Left colon (tissue), 2 donors: ENCODE measurements at regions not wholly inside any gene's neighbourhood (a gene's known extent, or its start where the extent isn't known, plus 50 kb on each side); places are given as distances from the start of the nearest gene placed in this dataset.
A peak's percentile ranks its signal among the peaks of the same experiment; 100 is the strongest.
"Not testable (repeated sequence)": the region's sequence is repeated elsewhere in the genome, so short reads cannot be mapped to it uniquely, and the experiment has no call there.

ENCODE experiments used
- ATAC-seq: fragments of 200-7000 bp; cut with Tn5 transposase; one replicate; pipeline ENCODE4 v1.9.1; 2020; ENCODE audit warnings: mild to moderate bottlenecking, moderate library complexity
- DNase-seq, 2 donors: peaks; one replicate each; pipeline ENCODE4 v3.0.0-alpha.2; 2020
- intact Hi-C, 2 donors: fragments of 100-400 bp; cut with DNase I in 1 of 2; cut with micrococcal nuclease in 1 of 2; formaldehyde crosslinking; loops; one replicate each; pipeline versions ENCODE4 v1.11.2 to v1.14.0; 2022; cut with DNase I, micrococcal nuclease
- donor health status: DM: no; HTN: no; CAD: no.
- donor health status: DM: yes; HTN: yes; CAD: no.

- DNase-seq (no peak), ATAC-seq (no peak)
- intact Hi-C loops = loop anchor here in 1 of 2 donors (10.0 kb wide), 1 partner anchor 119 kb away; no protein-coding TSS in a partner anchor
Observed at GRCh38 chr18:24605444-24605843, 145.0 kb downstream of the HRH4 start.

GRCh38 chr18:24609254-24609653 lies 148.8 kb downstream of the HRH4 start:
- intact Hi-C loops = loop anchor here in 1 of 2 donors (10.0 kb wide), 1 partner anchor 116 kb away; no protein-coding TSS in a partner anchor
- ATAC-seq = no peak

DNA sequence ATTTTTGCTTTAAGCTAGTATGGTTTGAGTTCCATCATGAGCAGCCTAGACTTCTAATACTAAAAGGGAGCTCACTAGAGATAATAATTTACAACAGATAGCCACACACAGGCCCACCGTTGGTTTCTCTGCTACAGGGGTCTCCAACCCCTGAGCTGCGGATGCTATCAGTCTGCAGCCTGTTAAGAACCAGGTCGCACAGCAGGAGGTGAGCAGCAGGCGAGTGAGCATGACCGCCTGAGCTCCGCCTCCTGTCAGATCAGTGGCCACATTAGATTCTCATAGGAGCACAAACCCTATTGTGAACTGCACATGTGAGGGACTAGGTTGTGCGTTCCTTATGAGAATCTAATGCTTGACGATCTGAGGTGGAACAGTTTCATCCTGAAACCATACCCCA lies 150.6 kb downstream of the HRH4 start:
- DNase-seq = no peak
- intact Hi-C loops = no loop called here
- ATAC-seq = no peak

More at GRCh38 chr18:24609254-24609653, 148.8 kb downstream of the HRH4 start:
- DNase-seq = no peak

DNA sequence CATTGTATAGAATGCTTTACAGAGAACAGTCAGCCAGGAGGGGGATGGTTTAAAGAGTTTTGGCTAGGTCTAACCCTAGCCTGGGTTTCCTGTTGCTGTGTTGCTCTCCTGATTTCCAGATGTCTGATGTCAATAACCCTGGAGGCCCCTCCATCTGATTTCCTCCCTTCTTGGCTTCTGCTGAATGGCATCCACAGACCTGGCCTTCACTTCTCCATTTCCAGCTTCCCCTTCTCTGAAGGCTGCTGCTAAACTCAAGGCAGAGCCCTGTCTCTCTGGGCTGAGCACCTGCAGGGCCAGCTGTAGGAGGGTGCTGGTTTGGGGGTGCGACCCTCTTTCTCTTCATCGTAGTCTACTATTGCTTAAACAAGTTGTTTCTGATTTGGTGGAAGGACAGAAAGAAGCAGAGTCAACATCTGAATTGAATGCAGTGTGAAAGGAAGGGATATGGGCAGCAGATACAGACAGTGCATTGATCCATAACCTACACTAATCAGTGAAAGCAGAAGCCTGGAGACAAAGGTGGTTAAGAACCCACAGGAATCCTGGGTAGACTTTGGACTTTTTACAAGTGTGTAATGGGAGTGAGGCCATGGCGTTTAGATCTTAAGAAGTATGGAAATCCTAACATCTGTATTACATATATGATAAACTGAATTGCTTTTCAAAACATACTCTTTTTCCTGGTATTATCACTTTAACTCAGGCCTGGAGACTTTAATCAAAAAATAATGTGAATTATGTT lies 153.6 kb downstream of the HRH4 start:
- intact Hi-C loops = no loop called here

DNA sequence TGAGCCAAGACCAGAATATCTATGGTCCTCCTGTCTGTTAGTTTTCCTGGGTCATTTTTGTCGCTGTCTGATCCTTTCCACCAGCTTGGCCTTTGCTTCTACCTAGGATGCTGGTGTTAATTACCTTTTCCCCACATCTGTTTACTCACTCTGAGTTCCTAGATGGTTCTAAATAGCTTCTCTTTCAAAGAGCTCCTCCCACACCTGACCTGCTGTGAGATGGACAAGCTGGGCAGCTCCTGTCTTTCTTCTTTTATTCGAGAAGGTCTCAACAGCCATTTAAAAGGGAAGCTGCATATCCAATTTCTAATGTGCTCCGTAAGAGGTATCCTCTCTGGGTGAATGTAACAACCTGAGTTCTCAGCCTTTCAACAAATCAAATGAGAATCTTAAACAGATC lies 156.2 kb downstream of the HRH4 start:
- no peak for DNase-seq
- intact Hi-C loops = no loop called here
- ATAC-seq = no peak

More for the DNA sequence above, 153.6 kb downstream of the HRH4 start:
- DNase-seq (no peak), ATAC-seq (peak; percentile 49)

DNA sequence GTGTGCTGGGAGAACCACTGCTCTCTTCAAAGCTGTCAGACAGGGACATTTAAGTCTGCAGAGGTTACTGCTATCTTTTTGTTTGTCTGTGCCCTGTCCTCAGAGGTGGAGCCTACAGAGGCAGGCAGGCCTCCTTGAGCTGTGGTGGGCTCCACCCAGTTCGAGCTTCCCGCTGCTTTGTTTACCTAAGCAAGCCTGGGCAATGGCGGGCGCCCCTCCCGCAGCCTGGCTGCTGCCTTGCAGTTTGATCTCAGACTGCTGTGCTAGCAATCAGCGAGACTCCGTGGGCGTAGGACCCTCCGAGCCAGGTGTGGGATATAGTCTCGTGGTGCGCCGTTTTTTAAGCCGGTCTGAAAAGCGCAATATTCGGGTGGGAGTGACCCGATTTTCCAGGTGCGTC lies 164.0 kb downstream of the HRH4 start:
- DNase-seq, ATAC-seq, intact Hi-C loops: not testable (repeated sequence)

DNA sequence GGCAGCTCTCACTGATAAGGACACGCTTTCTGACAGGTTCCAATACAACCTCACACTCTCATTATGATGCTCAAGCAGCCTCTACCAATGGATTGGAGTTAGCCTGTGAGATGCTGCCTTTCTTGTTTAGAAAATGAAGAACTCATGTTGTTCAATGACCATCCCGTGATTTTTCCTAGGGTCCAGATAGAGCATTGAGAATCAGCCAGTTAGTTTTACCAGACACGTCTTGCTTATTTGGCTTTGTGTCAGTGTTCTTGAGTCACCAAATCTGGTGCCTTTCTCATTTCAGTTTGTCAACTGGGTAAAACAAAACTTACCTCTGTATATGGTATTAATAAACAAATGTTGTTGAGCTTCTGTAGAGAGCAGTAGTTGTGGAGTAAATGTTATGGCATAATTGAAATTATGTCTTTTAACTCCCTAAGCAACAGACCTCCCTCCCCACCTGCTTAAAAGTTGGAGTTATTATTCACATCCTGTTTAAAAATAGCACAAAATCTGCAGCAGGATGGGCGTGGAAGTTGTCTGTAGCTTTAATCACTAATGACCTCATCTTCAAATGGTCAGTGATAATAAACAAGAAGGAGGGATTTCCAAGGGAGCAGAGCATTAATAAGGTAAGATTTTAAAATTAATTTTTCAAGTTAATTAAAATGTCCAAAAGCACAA lies 167.3 kb downstream of the HRH4 start:
- ATAC-seq (no peak), DNase-seq (no peak)
- intact Hi-C loops = no loop called here

DNA sequence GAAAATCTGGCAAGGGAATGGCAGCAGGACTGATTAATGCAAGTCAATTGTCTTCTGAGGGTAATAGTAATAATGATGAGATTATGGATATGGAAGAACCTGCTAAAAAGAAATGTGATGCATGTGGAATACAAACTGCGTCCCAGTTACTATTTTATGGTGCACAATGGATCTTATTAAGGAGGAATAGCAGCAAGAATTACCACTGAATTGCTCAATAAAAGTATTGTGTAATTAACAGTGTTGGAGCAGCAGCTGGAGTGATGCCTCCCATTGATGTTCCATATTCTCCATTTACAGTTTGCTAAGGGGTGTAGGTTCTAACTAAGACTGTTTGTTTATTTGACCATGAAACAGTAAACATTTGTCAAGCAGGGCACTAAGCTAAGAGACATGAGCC lies 167.9 kb downstream of the HRH4 start:
- no peak for DNase-seq
- intact Hi-C loops = no loop called here
- ATAC-seq = no peak

GRCh38 chr18:24629921-24630320 lies 169.5 kb downstream of the HRH4 start:
- ATAC-seq (no peak), DNase-seq (no peak)
- intact Hi-C loops = no loop called here

- intact Hi-C loops = no loop called here
- DNase-seq (no peak), ATAC-seq (no peak)
Observed at GRCh38 chr18:24630346-24630880, 170.0 kb downstream of the HRH4 start.

DNA sequence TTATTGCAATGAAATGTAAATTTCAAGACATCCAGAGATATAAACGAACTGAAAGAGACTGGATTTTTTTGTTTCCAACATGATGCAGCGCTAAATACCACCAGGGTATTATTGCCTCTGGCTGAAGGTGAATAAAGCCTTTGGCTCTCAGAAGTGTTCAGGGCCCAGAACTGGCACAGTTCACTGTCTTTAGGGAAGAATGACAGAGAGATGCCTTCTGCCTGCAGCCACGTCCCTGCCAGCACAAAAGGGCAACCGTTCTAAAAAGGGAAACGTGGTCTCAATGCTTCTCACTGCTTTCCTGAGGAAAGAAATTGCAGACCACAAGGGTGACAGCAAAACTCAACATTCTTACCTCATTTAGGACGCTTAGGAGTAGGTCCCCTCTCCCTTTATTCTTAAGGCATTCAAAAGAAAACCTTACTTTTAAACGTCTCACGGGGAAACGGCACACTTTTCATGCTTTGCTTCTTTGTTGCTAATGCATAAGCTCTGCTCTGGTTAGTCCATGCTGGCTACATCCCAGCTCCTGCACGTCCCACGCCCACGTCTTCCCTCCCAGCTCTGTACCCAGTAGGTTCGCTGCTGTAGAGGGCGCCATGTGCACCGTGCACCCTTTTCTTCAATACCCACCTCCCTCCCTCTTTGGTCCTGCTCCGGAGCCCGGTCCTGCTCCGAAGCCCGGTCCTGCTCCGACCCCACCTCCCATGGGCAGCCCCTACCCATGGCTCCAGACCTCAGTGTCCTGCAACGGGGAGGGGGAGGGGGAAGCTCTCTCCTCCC lies 171.0 kb downstream of the HRH4 start:
- DNase-seq = no peak

DNA sequence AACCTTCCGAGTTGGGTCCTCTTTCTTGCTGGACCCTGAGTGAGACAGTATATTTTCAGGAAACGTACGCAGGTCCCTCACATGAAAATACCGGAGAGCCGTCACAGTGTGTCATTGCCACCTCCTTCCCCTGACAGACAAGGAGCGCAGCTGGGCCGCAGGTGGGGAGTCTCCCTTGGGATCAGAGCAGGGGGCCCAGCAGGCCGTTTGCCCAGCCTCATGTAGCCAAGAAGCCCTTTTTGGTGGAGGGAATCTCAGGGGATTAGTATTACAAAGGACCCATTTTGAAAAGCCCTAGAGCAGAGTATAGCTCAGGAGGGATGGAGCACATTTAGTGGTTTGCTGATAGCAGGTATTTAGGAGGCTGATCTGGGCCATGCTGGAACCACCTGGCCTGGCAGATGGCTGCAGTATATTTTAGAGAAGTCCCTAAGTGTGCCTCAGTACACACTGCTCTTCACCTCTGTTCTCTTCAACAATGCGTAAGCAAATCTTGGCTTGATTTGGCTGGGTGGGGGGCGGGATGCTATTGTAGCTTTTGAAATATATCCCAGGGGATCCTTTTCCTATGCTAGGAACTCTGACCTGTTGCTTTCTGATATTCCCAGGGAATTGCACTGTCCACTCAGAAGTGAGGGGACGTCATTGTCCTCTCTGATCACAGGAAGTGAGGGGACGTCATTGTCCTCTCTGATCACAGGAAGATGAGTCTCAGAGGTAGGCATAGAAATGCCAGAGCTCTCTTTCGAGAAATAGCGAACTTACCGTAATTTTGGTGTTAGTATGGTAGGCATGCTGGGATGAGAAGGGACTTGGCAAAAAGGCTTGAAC lies 171.9 kb downstream of the HRH4 start:
- intact Hi-C loops = no loop called here
- ATAC-seq = no peak
- no peak for DNase-seq

More for the DNA sequence above, 171.0 kb downstream of the HRH4 start:
- no peak for ATAC-seq
- intact Hi-C loops = no loop called here

DNA sequence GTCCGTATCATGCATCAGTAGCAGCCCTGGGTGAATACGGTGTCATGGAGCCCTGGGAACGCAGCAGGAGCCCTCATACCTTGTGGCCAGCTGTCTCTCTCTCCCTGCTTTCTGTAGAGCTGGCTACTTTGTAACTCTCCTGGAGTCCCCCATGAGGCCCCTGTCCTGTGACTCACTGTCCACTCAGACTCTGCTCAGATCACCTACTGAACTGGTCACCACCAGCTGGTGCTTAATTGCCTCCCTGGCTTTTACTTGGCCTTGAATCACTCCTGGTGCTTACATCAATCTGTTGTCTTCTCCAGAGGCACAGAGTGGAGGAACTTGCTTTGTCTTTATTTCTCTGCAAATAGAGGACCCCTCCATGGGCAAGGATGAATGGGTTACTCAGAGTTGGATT lies 172.7 kb downstream of the HRH4 start:
- DNase-seq (no peak), ATAC-seq (no peak)
- intact Hi-C loops = no loop called here

DNA sequence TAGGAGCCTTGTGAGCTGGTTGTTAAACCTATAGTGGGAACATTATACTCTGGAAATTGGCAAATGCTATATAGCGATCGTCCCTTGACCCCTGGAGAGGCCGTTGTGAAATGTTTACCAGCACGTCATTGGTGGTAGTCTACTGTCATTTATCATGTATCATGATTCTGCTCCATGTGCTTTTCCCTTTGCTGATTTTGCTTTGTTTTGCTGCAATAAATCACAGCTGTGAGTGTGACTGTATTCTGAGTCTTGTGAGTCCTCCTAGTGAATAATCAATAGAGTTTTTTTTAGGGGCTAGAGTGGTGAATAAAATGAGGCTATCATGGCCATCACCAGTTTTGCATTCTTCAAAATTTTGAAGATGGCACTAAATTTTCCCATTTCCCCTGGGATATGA lies 189.1 kb downstream of the HRH4 start:
- DNase-seq = no peak
- ATAC-seq = no peak
- intact Hi-C loops = no loop called here

DNA sequence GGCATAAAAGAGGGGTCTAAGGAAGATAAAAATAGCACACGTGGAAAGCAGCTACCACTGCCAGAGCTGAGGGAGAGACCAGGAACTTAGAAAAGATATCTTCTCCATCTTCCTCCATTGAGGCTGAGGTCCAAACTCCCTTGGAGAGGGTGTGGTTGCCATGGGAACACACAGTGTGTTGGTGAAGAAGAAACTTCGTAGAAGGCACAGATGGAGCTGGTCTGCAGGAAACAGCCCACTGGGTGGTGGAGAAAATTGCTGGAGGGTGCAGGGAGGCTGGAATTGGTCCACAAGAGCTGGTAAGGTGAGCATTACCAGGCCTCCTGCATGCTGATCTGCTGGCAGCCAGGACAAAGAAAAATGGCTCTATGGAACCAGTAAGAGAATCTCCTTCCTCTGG lies 191.0 kb downstream of the HRH4 start:
- no peak for DNase-seq
- intact Hi-C loops = no loop called here
- no peak for ATAC-seq

DNA sequence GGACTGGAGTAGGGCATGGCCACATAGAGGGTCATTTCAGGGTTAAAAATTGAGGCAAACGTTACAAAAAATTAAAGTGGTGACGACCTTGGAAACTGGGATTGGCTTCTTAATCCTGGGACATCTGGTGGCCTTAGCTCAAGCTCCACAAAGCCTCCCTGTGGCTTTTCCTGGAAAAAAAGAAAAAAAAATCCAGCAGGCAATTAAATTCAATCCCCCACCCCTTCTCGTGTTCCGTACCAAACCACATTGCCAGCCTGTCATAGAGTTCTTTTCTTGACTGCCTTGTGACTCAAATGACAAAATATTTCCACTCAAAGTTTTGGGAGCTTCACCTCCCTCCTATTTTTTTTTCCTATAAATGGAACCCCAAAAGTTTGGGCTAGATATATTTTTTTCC lies 195.6 kb downstream of the HRH4 start:
- DNase-seq (no peak), ATAC-seq (no peak)
- intact Hi-C loops = no loop called here

- no peak for DNase-seq
- ATAC-seq = no peak
- intact Hi-C loops = no loop called here
Observed at GRCh38 chr18:24656551-24657443, 196.4 kb downstream of the HRH4 start.

DNA sequence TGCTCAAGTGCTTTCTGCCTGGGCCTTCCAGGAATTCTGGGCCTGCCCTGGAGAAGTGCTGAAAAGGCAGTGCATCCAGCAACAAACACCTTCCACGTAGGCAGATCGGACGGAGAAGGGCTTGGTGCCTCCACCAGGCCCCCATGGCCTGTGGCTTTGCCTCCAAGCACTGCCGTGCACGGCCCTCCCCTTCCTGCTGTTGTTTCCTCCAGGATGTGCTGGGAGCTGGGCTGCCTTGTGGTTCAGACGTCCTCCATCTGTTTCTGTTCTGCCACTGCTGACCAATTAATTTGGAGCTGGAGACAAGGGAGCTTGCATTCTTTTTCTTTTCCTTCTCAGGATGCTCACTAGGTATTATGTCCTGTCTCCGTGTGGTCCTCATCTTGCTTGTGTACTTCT lies 197.0 kb downstream of the HRH4 start:
- ATAC-seq (no peak), DNase-seq (no peak)
- intact Hi-C loops = no loop called here
